ENCODE measurements at regions not wholly inside any gene's neighbourhood (a gene's known extent, or its start where the extent isn't known, plus 50 kb on each side); places are given as distances from the start of the nearest gene placed in this dataset.

DNA sequence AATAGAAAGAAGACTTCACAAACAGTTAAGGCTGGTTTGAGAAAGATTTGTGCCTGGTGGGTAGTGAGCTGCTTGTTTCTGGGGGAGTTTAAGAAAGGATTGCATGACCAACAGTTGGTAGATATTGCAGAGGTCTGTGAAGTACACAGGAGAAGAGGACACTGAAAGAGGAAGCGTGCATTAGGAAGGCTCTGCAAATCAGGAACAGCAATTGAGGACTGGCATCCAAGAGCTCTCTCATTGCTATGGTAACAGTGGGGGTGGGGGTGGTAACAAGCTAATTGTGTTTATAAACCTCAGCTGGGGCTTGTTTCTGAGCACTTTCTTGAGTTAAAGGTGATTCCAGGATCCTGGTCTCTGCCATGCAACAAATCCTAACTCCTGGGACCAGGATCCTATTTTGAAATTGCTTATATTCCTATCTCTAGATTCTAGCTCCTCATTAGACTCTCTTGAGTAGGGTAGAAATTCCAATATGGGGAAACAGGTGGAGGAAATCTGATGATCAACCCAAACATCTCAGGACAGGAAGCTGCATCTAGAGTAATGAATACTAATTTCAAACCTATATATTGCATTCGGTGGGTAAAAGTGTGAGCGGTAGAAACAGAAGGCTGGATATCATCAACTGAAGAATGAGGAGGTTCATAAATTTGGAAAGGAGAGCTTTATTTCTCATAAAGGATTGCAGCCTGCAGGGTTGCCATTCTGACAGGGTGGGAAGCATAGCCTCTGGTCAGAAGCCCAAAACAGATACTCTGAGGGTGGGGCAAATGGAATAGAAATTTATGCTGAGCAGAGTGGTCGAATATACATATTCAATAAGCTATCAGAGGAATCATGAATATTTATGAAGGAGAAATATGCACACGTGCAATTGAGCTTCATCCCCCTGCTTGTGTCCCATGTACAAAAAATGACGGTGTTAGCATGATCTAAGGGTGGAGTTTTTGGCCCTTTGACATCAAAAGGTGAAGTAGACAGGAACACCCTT, 79.4 kb downstream of the PTTG1 start:
- Histone ChIP-seq H3K9me3 (ENCODE audit: control insufficient read depth in 4 of 4, insufficient read depth in 3 of 4, low read length in 3 of 4) (no peaks in the 10 kb centered on the region), H3K27me3 (ENCODE audit: control insufficient read depth in 3 of 3, insufficient read depth in 3 of 3, low read length in 2 of 3) (no peaks in the 10 kb centered on the region), H3K4me3 (no peak overlapping the region), H3K9ac (ENCODE audit: insufficient read depth in 1 of 2, low read length in 2 of 2) (no peak overlapping the region), H3K4me1 (ENCODE audit: control insufficient read depth in 5 of 5, insufficient read depth in 5 of 5, low read length in 5 of 5) (peaks cover 0 to 2% (median 0%) of the 10 kb centered on the region in 5 donors), H3K27ac (ENCODE audit: low read depth in 1 of 2, low read length in 1 of 2) (no peak overlapping the region), H3K36me3 (ENCODE audit: control insufficient read depth in 4 of 4, insufficient read depth in 4 of 4, low read length in 4 of 4) (no peaks in the 10 kb centered on the region)
- no peak for TF ChIP-seq CTCF (IDR thresholded peaks at IDR 0.05; ENCODE audit: control extremely low read depth, extremely low read depth)
- ATAC-seq (ENCODE audit: insufficient read depth, low FRiP score) (no peak), DNase-seq (no peak)
- 59 to 79% methylated on average over 6 of the region's 6 CpGs for WGBS, 2 donors

DNA sequence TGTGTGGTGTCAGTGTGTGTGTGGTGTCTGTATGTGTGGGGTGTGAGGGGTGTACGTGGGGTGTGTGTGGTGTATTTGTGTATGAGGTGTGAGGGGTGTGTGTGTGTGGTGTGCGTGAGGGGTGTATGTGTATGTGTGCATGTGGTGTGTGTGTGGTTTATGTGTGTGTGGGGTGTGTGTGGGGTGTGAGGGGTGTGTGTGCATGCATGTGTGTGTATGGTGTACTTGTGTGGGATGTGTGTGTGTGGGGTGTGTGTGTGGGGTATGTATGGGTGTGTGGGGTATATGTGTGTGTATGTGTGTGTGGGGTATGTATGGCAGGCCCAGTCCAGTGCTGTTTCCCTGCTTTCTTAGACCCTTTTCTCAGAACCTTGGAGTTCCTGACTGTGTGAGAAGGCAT, 83.3 kb downstream of the PTTG1 start:
- no peak overlapping the region for H3K9ac ChIP-seq (ENCODE audit: insufficient read depth in 1 of 2, low read length in 2 of 2)
- no peak overlapping the region for H3K4me3 ChIP-seq
- H3K27me3 ChIP-seq (ENCODE audit: control insufficient read depth in 3 of 3, insufficient read depth in 3 of 3, low read length in 2 of 3), result peaks cover 0 to 5% (median 0%) of the 10 kb centered on the region in 3 donors
- no peaks in the 10 kb centered on the region for H3K36me3 ChIP-seq (ENCODE audit: control insufficient read depth in 4 of 4, insufficient read depth in 4 of 4, low read length in 4 of 4)
- WGBS, 2 donors, result 47 to 50% methylated on average over 2 of the region's 2 CpGs
- H3K27ac ChIP-seq (ENCODE audit: low read depth in 1 of 2, low read length in 1 of 2), result no peak overlapping the region
- no peaks in the 10 kb centered on the region for H3K9me3 ChIP-seq (ENCODE audit: control insufficient read depth in 4 of 4, insufficient read depth in 3 of 4, low read length in 3 of 4)
- DNase-seq (no peak), ATAC-seq (ENCODE audit: insufficient read depth, low FRiP score) (no peak)
- TF ChIP-seq CTCF (IDR thresholded peaks at IDR 0.05; ENCODE audit: control extremely low read depth, extremely low read depth), result no peak
- peaks cover 0 to 4% (median 0%) of the 10 kb centered on the region in 5 donors for H3K4me1 ChIP-seq (ENCODE audit: control insufficient read depth in 5 of 5, insufficient read depth in 5 of 5, low read length in 5 of 5)

- peaks cover 0 to 4% (median 0%) of the 10 kb centered on the region in 5 donors for H3K4me1 ChIP-seq (ENCODE audit: control insufficient read depth in 5 of 5, insufficient read depth in 5 of 5, low read length in 5 of 5)
- no peak overlapping the region for H3K9ac ChIP-seq (ENCODE audit: insufficient read depth in 1 of 2, low read length in 2 of 2)
- DNase-seq (peak; percentile 67 to 81 (median 70)), ATAC-seq (ENCODE audit: insufficient read depth, low FRiP score) (peak; percentile 29)
- H3K9me3 ChIP-seq (ENCODE audit: control insufficient read depth in 4 of 4, insufficient read depth in 3 of 4, low read length in 3 of 4), result no peaks in the 10 kb centered on the region
- H3K27me3 ChIP-seq (ENCODE audit: control insufficient read depth in 3 of 3, insufficient read depth in 3 of 3, low read length in 2 of 3), result peaks cover 0 to 5% (median 0%) of the 10 kb centered on the region in 3 donors
- WGBS, 2 donors, result 41 to 52% methylated on average over 18 of the region's 18 CpGs
- H3K27ac ChIP-seq (ENCODE audit: low read depth in 1 of 2, low read length in 1 of 2), result no peak overlapping the region
- H3K4me3 ChIP-seq, result no peak overlapping the region
- no peaks in the 10 kb centered on the region for H3K36me3 ChIP-seq (ENCODE audit: control insufficient read depth in 4 of 4, insufficient read depth in 4 of 4, low read length in 4 of 4)
- TF ChIP-seq CTCF (IDR thresholded peaks at IDR 0.05; ENCODE audit: control extremely low read depth, extremely low read depth), result no peak
These were observed 84.7 kb downstream of the PTTG1 start for GRCh38 chr5:160506006-160507004.
